Chondrocyte (in vitro differentiated cells): ENCODE measurements at regions not wholly inside any gene's neighbourhood (a gene's known extent, or its start where the extent isn't known, plus 50 kb on each side); places are given as distances from the start of the nearest gene placed in this dataset.

ENCODE experiments used
- DNase-seq: peaks from one replicate; pipeline ENCODE4 v3.0.0; 2021; ENCODE audit warnings: mixed read lengths, low spot score
- H3K27ac Mint-ChIP-seq: one replicate; pipeline ENCODE4 v1.8.0; 2021; ENCODE audit warnings: mild to moderate bottlenecking, moderate library complexity, mixed read lengths; ENCODE audit not compliant: unreplicated experiment
- H3K27me3 Mint-ChIP-seq: 2 replicates; pipeline ENCODE4 v1.8.0; 2021; ENCODE audit warnings: low read depth, mixed read lengths
- H3K36me3 Mint-ChIP-seq: 2 replicates; pipeline ENCODE4 v1.8.0; 2021; ENCODE audit warnings: low read depth, mixed read lengths
- H3K4me1 Mint-ChIP-seq: 2 replicates; pipeline ENCODE4 v1.8.0; 2021; ENCODE audit warnings: low read depth, mild to moderate bottlenecking, mixed read lengths
- H3K4me3 Mint-ChIP-seq: one replicate; pipeline ENCODE4 v1.8.0; 2021; ENCODE audit warnings: mild to moderate bottlenecking, moderate library complexity, mixed read lengths; ENCODE audit not compliant: unreplicated experiment
- H3K9me3 Mint-ChIP-seq: 2 replicates; pipeline ENCODE4 v1.8.0; 2021; ENCODE audit warnings: low read depth, mixed read lengths
- TF ChIP-seq, protein P1 (sequence below): fragments of 200-600 bp; sonication (generic); IDR thresholded peaks from 2 replicates; pipeline ENCODE4 v1.5.0; 2021; ENCODE audit warnings: antibody characterized with exemption, mild to moderate bottlenecking, moderate library complexity

GRCh38 chr12:5139751-5140150 is 96.1 kb downstream of the KCNA5 start:
- Mint-ChIP-seq H3K4me1 (peaks cover 4% of the 10 kb centered on the region), H3K4me3 (no peak overlapping the region), H3K36me3 (no peaks in the 10 kb centered on the region), H3K27me3 (peaks cover 6% of the 10 kb centered on the region), H3K27ac (no peak overlapping the region), H3K9me3 (peaks cover 3% of the 10 kb centered on the region)
- no peak for DNase-seq
- TF ChIP-seq, protein P1, sequence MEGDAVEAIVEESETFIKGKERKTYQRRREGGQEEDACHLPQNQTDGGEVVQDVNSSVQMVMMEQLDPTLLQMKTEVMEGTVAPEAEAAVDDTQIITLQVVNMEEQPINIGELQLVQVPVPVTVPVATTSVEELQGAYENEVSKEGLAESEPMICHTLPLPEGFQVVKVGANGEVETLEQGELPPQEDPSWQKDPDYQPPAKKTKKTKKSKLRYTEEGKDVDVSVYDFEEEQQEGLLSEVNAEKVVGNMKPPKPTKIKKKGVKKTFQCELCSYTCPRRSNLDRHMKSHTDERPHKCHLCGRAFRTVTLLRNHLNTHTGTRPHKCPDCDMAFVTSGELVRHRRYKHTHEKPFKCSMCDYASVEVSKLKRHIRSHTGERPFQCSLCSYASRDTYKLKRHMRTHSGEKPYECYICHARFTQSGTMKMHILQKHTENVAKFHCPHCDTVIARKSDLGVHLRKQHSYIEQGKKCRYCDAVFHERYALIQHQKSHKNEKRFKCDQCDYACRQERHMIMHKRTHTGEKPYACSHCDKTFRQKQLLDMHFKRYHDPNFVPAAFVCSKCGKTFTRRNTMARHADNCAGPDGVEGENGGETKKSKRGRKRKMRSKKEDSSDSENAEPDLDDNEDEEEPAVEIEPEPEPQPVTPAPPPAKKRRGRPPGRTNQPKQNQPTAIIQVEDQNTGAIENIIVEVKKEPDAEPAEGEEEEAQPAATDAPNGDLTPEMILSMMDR, result no peak

- Mint-ChIP-seq H3K4me1 (peaks cover 4% of the 10 kb centered on the region), H3K36me3 (no peaks in the 10 kb centered on the region), H3K27me3 (peaks cover 6% of the 10 kb centered on the region), H3K4me3 (no peak overlapping the region), H3K9me3 (peaks cover 3% of the 10 kb centered on the region), H3K27ac (no peak overlapping the region)
- TF ChIP-seq, protein P1, result no peak
- no peak for DNase-seq
Measured at GRCh38 chr12:5140190-5140589, 96.5 kb downstream of the KCNA5 start.

GRCh38 chr12:5148880-5149279 is 105.2 kb downstream of the KCNA5 start:
- Mint-ChIP-seq H3K27ac (no peak overlapping the region), H3K4me3 (no peak overlapping the region), H3K4me1 (no peaks in the 10 kb centered on the region), H3K27me3 (peaks cover 47% of the 10 kb centered on the region), H3K36me3 (no peaks in the 10 kb centered on the region), H3K9me3 (no peaks in the 10 kb centered on the region)
- TF ChIP-seq, protein P1, result no peak
- DNase-seq, result no peak

- H3K4me3 Mint-ChIP-seq, result no peak overlapping the region
- TF ChIP-seq, protein P1, result no peak
- no peaks in the 10 kb centered on the region for H3K36me3 Mint-ChIP-seq
- DNase-seq, result no peak
- no peaks in the 10 kb centered on the region for H3K9me3 Mint-ChIP-seq
- H3K27ac Mint-ChIP-seq, result no peak overlapping the region
- no peaks in the 10 kb centered on the region for H3K4me1 Mint-ChIP-seq
- peaks cover 43% of the 10 kb centered on the region for H3K27me3 Mint-ChIP-seq
Measured at GRCh38 chr12:5154091-5154490, 110.4 kb downstream of the KCNA5 start.

DNA sequence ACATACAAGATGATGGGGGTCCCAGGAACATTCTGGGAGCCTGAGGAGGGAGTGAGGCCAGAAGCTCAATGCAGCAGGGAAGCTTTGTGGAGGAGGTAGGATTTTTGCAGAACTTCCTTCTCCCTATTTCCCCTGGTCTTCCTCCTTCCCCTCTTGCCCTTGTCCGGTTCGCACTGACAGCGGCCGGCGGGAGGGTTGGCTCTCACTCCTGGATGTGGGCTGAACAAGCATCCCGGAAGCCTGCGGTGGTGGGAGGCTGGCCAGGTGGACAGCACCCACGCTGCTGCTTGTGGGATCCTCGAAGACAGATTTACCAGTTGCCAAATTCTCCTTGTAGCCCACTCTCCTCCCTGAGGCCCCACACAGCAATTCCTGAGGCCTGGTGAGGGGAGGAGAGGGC is 112.2 kb downstream of the KCNA5 start:
- Mint-ChIP-seq H3K27ac (no peak overlapping the region), H3K27me3 (peaks cover 36% of the 10 kb centered on the region), H3K9me3 (no peaks in the 10 kb centered on the region), H3K4me3 (no peak overlapping the region), H3K4me1 (no peaks in the 10 kb centered on the region), H3K36me3 (no peaks in the 10 kb centered on the region)
- no peak for DNase-seq
- TF ChIP-seq, protein P1, result no peak
